ENCODE measurements at regions not wholly inside any gene's neighbourhood (a gene's known extent, or its start where the extent isn't known, plus 50 kb on each side); places are given as distances from the start of the nearest gene placed in this dataset.
A peak's percentile ranks its signal among the peaks of the same experiment; 100 is the strongest.

- no peaks in the 10 kb centered on the region for H3K36me3 ChIP-seq
- no peak overlapping the region for H3K4me3 ChIP-seq
- WGBS, 5 donors, result 7 to 12% (median 9%) methylated on average over 14 of the region's 14 CpGs
- DNase-seq, result peak; percentile 86 to 94
- intact Hi-C loops (cut with DNase I; ENCODE audit: low total_unique reads), result no loop called here
- TF ChIP-seq EP300 (IDR thresholded peaks at IDR 0.05) (no peak), CTCF (IDR thresholded peaks at IDR 0.05) (peak in 5 of 7 experiments; percentile 63 to 85 (median 74)), POLR2A (IDR thresholded peaks at IDR 0.05) (no peak), POLR2AphosphoS5 (IDR thresholded peaks at IDR 0.05) (peak in 1 of 3 donors; percentile 32)
- H3K27ac ChIP-seq, result no peak overlapping the region
- H3K9me3 ChIP-seq, result no peaks in the 10 kb centered on the region
- H3K4me1 ChIP-seq, result peaks cover 0 to 9% (median 4%) of the 10 kb centered on the region in 4 donors
- no peaks in the 10 kb centered on the region for H3K27me3 ChIP-seq
Measured at GRCh38 chr21:27700974-27701614, 734.2 kb upstream of the ADAMTS5 start.

DNA sequence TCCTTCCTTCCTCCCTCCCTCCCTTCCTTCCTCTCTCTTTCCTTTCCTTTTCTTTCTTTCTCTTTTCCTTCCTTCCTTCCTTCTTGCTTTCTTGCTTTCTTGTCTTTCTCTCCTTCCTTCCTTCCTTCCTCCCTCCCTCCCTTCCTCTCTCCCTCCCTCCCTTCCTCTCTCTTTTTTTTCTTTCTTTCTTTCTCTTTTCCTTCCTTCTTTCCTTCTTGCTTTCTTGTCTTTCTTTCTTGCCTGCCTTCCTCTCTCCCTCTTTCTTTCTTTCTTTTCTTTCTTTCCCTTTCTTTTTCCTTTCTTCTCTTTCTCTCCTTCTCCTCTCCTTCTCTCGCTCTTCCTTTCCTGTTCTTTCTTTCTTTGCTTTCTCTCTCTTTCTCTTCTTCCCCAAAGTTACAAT lies 728.4 kb upstream of the ADAMTS5 start:
- Histone ChIP-seq H3K36me3 (no peaks in the 10 kb centered on the region), H3K27ac (no peak overlapping the region), H3K9me3 (no peaks in the 10 kb centered on the region), H3K27me3 (no peaks in the 10 kb centered on the region), H3K4me1 (no peaks in the 10 kb centered on the region), H3K4me3 (no peak overlapping the region)
- 83 to 100% (median 98%) methylated on average over 1 of the region's 1 CpG for WGBS, 5 donors
- intact Hi-C loops (cut with DNase I; ENCODE audit: low total_unique reads), result loop anchor here (5.0 kb wide), 1 partner anchor 843 kb away; no protein-coding TSS in a partner anchor
- no peak for TF ChIP-seq EP300 (IDR thresholded peaks at IDR 0.05)
- TF ChIP-seq CTCF (IDR thresholded peaks at IDR 0.05), result no peak
- no peak for TF ChIP-seq POLR2AphosphoS5 (IDR thresholded peaks at IDR 0.05)
- no peak for TF ChIP-seq POLR2A (IDR thresholded peaks at IDR 0.05)
- DNase-seq, result no peak

GRCh38 chr21:27694667-27695066 lies 727.8 kb upstream of the ADAMTS5 start:
- Histone ChIP-seq H3K27ac (no peak overlapping the region), H3K4me1 (no peaks in the 10 kb centered on the region), H3K4me3 (no peak overlapping the region), H3K36me3 (no peaks in the 10 kb centered on the region), H3K27me3 (no peaks in the 10 kb centered on the region), H3K9me3 (peaks cover 0 to under 1% (median 0%) of the 10 kb centered on the region in 4 donors)
- no peak for DNase-seq
- intact Hi-C loops (cut with DNase I; ENCODE audit: low total_unique reads), result loop anchor here (5.0 kb wide), 1 partner anchor 842 kb away; no protein-coding TSS in a partner anchor
- 74 to 94% (median 79%) methylated on average over 4 of the region's 4 CpGs for WGBS, 5 donors
- no peak for TF ChIP-seq POLR2A (IDR thresholded peaks at IDR 0.05)
- TF ChIP-seq CTCF (IDR thresholded peaks at IDR 0.05), result no peak
- no peak for TF ChIP-seq POLR2AphosphoS5 (IDR thresholded peaks at IDR 0.05)
- no peak for TF ChIP-seq EP300 (IDR thresholded peaks at IDR 0.05)

DNA sequence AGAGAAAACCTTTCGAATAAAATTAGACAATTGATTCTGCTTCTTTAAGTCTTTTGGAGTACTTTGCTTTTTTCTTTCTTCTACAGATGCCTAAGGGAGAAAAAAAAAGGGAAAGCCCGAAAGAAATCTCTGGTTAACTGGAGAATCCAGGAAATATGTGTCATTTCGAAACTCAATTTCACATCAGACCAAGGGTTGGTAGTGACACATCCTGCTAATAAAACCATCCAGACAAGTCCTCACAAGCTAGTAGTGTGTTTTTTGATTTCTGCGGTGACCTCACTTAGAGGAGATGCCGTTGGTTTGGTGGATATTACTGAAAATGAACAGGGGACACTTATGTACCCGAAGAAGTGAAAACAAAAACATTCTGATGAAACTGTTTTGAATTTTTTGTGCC lies 726.5 kb upstream of the ADAMTS5 start:
- DNase-seq, result no peak
- Histone ChIP-seq H3K4me1 (no peaks in the 10 kb centered on the region), H3K4me3 (no peak overlapping the region), H3K36me3 (no peaks in the 10 kb centered on the region), H3K27me3 (no peaks in the 10 kb centered on the region), H3K27ac (no peak overlapping the region), H3K9me3 (peaks cover 0 to 12% (median 0%) of the 10 kb centered on the region in 4 donors)
- TF ChIP-seq EP300 (IDR thresholded peaks at IDR 0.05) (no peak), CTCF (IDR thresholded peaks at IDR 0.05) (no peak), POLR2AphosphoS5 (IDR thresholded peaks at IDR 0.05) (no peak), POLR2A (IDR thresholded peaks at IDR 0.05) (no peak)
- WGBS, 5 donors, result 87 to 93% (median 89%) methylated on average over 6 of the region's 6 CpGs
- intact Hi-C loops (cut with DNase I; ENCODE audit: low total_unique reads), result no loop called here
